ENCODE measurements at regions not wholly inside any gene's neighbourhood (a gene's known extent, or its start where the extent isn't known, plus 50 kb on each side); places are given as distances from the start of the nearest gene placed in this dataset.

DNA sequence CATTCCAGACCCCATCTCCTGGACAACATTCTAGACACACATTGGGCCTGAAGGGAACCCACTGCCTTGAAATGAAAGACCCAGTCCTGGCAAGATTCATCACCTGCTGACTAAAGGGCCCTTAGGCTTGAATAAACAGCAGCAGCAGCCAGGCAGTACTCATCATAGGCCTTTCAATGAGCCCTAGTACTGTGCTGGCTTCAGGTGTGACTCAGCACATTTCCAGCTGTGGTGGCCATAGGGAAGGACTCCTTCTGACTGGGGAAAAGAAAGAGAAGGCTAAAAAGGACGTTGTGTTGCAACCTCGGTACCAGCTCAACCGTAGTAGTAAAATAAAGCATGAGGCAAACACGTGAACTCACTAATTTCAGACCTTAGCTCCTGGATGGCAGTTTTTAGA is 344.0 kb downstream of the ACTRT1 start (continued):
- TF ChIP-seq MYC (IDR thresholded peaks at IDR 0.05; ENCODE audit: insufficient read depth, insufficient read length, insufficient replicate concordance, low read length, severe bottlenecking): no peak

GRCh38 chrX:127702527-127702926 is 349.7 kb downstream of the ACTRT1 start:
- ChIA-PET CTCF (no interaction called here), RAD21 (ENCODE audit: unreplicated experiment) (no interaction called here), SMC1A (ENCODE audit: uncharacterized antibody, unreplicated experiment) (no interaction called here), POLR2A (no interaction called here)
- Histone ChIP-seq H3K27me3 (replicated peaks in 1 of 2; ENCODE audit: control insufficient read depth in 2 of 2, insufficient read depth in 2 of 2, low read length in 1 of 2) (no peaks in the 10 kb centered on the region), H3K9ac (ENCODE audit: control insufficient read depth, insufficient read depth, low read length) (no peak overlapping the region), H4K20me1 (ENCODE audit: control insufficient read depth, insufficient read depth) (no peaks in the 10 kb centered on the region), H3K79me2 (ENCODE audit: control insufficient read depth, insufficient read depth, low read length) (no peaks in the 10 kb centered on the region), H3K4me3 (no peak overlapping the region), H3K27ac (ENCODE audit: control insufficient read depth, insufficient read depth) (no peak overlapping the region), H3K36me3 (ENCODE audit: control insufficient read depth in 2 of 2, insufficient read depth in 2 of 2, low read length in 1 of 2) (no peaks in the 10 kb centered on the region), H3K4me1 (ENCODE audit: control insufficient read depth, insufficient read depth, low read length) (no peaks in the 10 kb centered on the region), H3K4me2 (ENCODE audit: control insufficient read depth, insufficient read depth) (no peak overlapping the region), H3K9me3 (replicated peaks; ENCODE audit: control insufficient read depth, insufficient read depth, low read length) (no peaks in the 10 kb centered on the region), H2AFZ (ENCODE audit: control insufficient read depth, low read depth, low read length) (no peak overlapping the region)
- FAIRE-seq (no peak), DNase-seq (ENCODE audit: low read depth, low spot score) (no peak), ATAC-seq (no peak)
- in situ Hi-C loops (cut with MboI): no loop called here
- intact Hi-C loops (cut with micrococcal nuclease; ENCODE audit: unreplicated experiment): no loop called here
- 4% methylated on average over 2 of the region's 2 CpGs for WGBS (ENCODE audit: insufficient coverage, insufficient replicate concordance, low lambda C conversion rate, missing lambda C conversion rate)
- BruUV-seq (replicated peaks): no TSS peak
- no peak for TF ChIP-seq ZNF687 (IDR thresholded peaks at IDR 0.05)
- no peak for TF ChIP-seq TCF3 (IDR thresholded peaks at IDR 0.05; ENCODE audit: borderline replicate concordance, insufficient read depth, low read depth, low read length)
- TF ChIP-seq SP1 (IDR thresholded peaks at IDR 0.05; ENCODE audit: low read depth, low read length): no peak
- TF ChIP-seq PML (IDR thresholded peaks at IDR 0.05; ENCODE audit: low read length): no peak
- TF ChIP-seq, protein P1, sequence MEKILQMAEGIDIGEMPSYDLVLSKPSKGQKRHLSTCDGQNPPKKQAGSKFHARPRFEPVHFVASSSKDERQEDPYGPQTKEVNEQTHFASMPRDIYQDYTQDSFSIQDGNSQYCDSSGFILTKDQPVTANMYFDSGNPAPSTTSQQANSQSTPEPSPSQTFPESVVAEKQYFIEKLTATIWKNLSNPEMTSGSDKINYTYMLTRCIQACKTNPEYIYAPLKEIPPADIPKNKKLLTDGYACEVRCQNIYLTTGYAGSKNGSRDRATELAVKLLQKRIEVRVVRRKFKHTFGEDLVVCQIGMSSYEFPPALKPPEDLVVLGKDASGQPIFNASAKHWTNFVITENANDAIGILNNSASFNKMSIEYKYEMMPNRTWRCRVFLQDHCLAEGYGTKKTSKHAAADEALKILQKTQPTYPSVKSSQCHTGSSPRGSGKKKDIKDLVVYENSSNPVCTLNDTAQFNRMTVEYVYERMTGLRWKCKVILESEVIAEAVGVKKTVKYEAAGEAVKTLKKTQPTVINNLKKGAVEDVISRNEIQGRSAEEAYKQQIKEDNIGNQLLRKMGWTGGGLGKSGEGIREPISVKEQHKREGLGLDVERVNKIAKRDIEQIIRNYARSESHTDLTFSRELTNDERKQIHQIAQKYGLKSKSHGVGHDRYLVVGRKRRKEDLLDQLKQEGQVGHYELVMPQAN (conservative IDR thresholded peaks at IDR 0.05): no peak
- no peak for TF ChIP-seq MEF2A (IDR thresholded peaks at IDR 0.05; ENCODE audit: insufficient read depth, low read depth, low read length)
- TF ChIP-seq IRF4 (IDR thresholded peaks at IDR 0.05; ENCODE audit: low read depth, low read length): no peak
- no peak for TF ChIP-seq ZNF384 (IDR thresholded peaks at IDR 0.05; ENCODE audit: borderline replicate concordance, low read depth, low read length)
- TF ChIP-seq, protein P2, sequence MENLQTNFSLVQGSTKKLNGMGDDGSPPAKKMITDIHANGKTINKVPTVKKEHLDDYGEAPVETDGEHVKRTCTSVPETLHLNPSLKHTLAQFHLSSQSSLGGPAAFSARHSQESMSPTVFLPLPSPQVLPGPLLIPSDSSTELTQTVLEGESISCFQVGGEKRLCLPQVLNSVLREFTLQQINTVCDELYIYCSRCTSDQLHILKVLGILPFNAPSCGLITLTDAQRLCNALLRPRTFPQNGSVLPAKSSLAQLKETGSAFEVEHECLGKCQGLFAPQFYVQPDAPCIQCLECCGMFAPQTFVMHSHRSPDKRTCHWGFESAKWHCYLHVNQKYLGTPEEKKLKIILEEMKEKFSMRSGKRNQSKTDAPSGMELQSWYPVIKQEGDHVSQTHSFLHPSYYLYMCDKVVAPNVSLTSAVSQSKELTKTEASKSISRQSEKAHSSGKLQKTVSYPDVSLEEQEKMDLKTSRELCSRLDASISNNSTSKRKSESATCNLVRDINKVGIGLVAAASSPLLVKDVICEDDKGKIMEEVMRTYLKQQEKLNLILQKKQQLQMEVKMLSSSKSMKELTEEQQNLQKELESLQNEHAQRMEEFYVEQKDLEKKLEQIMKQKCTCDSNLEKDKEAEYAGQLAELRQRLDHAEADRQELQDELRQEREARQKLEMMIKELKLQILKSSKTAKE (IDR thresholded peaks at IDR 0.05; ENCODE audit: low read depth, poor library complexity, severe bottlenecking): no peak
- TF ChIP-seq RAD21 (IDR thresholded peaks at IDR 0.05; ENCODE audit: insufficient read depth, low read depth, low read length): no peak
- no peak for TF ChIP-seq RUNX3 (IDR thresholded peaks at IDR 0.05; ENCODE audit: low read length)
- no peak for TF ChIP-seq E4F1 (IDR thresholded peaks at IDR 0.05; ENCODE audit: borderline replicate concordance, partially characterized antibody)

Data from GM12878 (cell line).